NCI-H510A (cell line): ENCODE measurements at regions not wholly inside any gene's neighbourhood (a gene's known extent, or its start where the extent isn't known, plus 50 kb on each side); places are given as distances from the start of the nearest gene placed in this dataset.

Experiments
- DNase-seq: peaks from one replicate; lab custom pipeline; 2025; lab: John Stamatoyannopoulos, UW

GRCh38 chr2:19035238-19035637, 323.2 kb downstream of the OSR1 start:
- no peak for DNase-seq

- DNase-seq, result no peak
Observed at GRCh38 chr2:19033240-19033639, 325.2 kb downstream of the OSR1 start.

- DNase-seq, result no peak
Observed at GRCh38 chr2:19031642-19032041, 326.8 kb downstream of the OSR1 start.

- DNase-seq, result no peak
Observed at GRCh38 chr2:19029655-19030054, 328.8 kb downstream of the OSR1 start.

GRCh38 chr2:19028587-19029375, 329.6 kb downstream of the OSR1 start:
- no peak for DNase-seq

GRCh38 chr2:19027626-19028025, 330.8 kb downstream of the OSR1 start:
- DNase-seq, result no peak

- no peak for DNase-seq
Observed at GRCh38 chr2:19026261-19026660, 332.2 kb downstream of the OSR1 start.

GRCh38 chr2:19022334-19022733, 336.1 kb downstream of the OSR1 start:
- DNase-seq, result no peak

- no peak for DNase-seq
Observed at GRCh38 chr2:19021721-19022120, 336.7 kb downstream of the OSR1 start.

- no peak for DNase-seq
Observed at GRCh38 chr2:19021100-19021476, 337.3 kb downstream of the OSR1 start.

- no peak for DNase-seq
Observed at GRCh38 chr2:19020144-19021099, 338.0 kb downstream of the OSR1 start.

GRCh38 chr2:19009510-19009909, 348.9 kb downstream of the OSR1 start:
- DNase-seq, result no peak

GRCh38 chr2:19003554-19003953, 354.9 kb downstream of the OSR1 start:
- no peak for DNase-seq

GRCh38 chr2:19000776-19001175, 357.6 kb downstream of the OSR1 start:
- no peak for DNase-seq

- DNase-seq, result no peak
Observed at GRCh38 chr2:18999198-18999597, 359.2 kb downstream of the OSR1 start.

GRCh38 chr2:18998491-18998890, 359.9 kb downstream of the OSR1 start:
- no peak for DNase-seq

GRCh38 chr2:18993756-18994338, 364.6 kb downstream of the OSR1 start:
- DNase-seq, result no peak

GRCh38 chr2:18991177-18992168, 366.9 kb downstream of the OSR1 start:
- DNase-seq, result peak; percentile 62

- DNase-seq, result no peak
Observed at GRCh38 chr2:18988631-18989232, 369.7 kb downstream of the OSR1 start.

GRCh38 chr2:18987592-18988073, 370.8 kb downstream of the OSR1 start:
- DNase-seq, result peak; percentile 8

- DNase-seq, result no peak
Observed at GRCh38 chr2:18987016-18987415, 371.4 kb downstream of the OSR1 start.
